HFFc6 (cell line): ENCODE measurements at regions not wholly inside any gene's neighbourhood (a gene's known extent, or its start where the extent isn't known, plus 50 kb on each side); places are given as distances from the start of the nearest gene placed in this dataset.
"Not testable (repeated sequence)": the region's sequence is repeated elsewhere in the genome, so short reads cannot be mapped to it uniquely, and the experiment has no call there.

Experiments used
- DNase-seq: peaks from one replicate; pipeline ENCODE4 v3.0.0-alpha.2; 2018
- H3K27ac Mint-ChIP-seq: 2 replicates; pipeline ENCODE4 v1.8.0; 2020; ENCODE audit warnings: mild to moderate bottlenecking, mixed read lengths
- H3K27me3 Mint-ChIP-seq: 2 replicates; pipeline ENCODE4 v1.8.0; 2021; ENCODE audit warnings: mild to moderate bottlenecking, moderate library complexity, mixed read lengths; ENCODE audit not compliant: insufficient read depth
- H3K36me3 Mint-ChIP-seq: 2 replicates; pipeline ENCODE4 v1.8.0; 2021; ENCODE audit warnings: low read depth, mixed read lengths
- H3K4me1 Mint-ChIP-seq: 2 replicates; pipeline ENCODE4 v1.8.0; 2020; ENCODE audit warnings: low read depth, mixed read lengths
- H3K4me3 Mint-ChIP-seq: 2 replicates; pipeline ENCODE4 v1.8.0; 2020; ENCODE audit warnings: mild to moderate bottlenecking, moderate library complexity, mixed read lengths
- H3K9me3 Mint-ChIP-seq: 2 replicates; pipeline ENCODE4 v1.8.0; 2020; ENCODE audit warnings: mild to moderate bottlenecking, mixed read lengths
- TF ChIP-seq, protein P1 (sequence below): fragments of 200-600 bp; sonication (generic); IDR thresholded peaks from 2 replicates; pipeline ENCODE4 v1.5.0; 2021; ENCODE audit warnings: antibody characterized with exemption, mild to moderate bottlenecking

DNA sequence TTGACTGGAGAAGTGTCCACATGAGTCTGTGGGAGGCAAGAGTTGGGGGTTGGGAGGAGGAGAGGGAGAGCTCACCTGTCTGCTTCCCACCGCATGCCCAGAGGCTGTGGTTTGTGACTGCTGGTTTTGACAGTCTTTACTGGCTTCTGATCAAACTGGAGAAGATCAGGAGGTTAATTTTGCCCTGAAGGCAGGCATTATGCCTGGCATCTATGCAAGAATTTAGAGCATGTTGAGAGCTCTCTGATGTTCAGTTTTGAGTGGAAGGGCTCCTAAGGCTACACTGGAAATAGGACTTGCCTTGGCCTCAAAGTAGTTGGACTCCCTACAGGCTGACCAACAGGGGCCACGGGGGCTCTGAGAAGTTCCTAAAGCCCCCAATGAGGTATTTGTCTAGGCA is 101.6 kb downstream of the TLR5 start:
- DNase-seq, result peak; percentile 16
- no peak overlapping the region for H3K27ac Mint-ChIP-seq
- TF ChIP-seq, protein P1, sequence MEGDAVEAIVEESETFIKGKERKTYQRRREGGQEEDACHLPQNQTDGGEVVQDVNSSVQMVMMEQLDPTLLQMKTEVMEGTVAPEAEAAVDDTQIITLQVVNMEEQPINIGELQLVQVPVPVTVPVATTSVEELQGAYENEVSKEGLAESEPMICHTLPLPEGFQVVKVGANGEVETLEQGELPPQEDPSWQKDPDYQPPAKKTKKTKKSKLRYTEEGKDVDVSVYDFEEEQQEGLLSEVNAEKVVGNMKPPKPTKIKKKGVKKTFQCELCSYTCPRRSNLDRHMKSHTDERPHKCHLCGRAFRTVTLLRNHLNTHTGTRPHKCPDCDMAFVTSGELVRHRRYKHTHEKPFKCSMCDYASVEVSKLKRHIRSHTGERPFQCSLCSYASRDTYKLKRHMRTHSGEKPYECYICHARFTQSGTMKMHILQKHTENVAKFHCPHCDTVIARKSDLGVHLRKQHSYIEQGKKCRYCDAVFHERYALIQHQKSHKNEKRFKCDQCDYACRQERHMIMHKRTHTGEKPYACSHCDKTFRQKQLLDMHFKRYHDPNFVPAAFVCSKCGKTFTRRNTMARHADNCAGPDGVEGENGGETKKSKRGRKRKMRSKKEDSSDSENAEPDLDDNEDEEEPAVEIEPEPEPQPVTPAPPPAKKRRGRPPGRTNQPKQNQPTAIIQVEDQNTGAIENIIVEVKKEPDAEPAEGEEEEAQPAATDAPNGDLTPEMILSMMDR, result no peak
- H3K27me3 Mint-ChIP-seq, result peaks cover 57% of the 10 kb centered on the region
- no peak overlapping the region for H3K4me3 Mint-ChIP-seq
- H3K4me1 Mint-ChIP-seq, result no peaks in the 10 kb centered on the region; the same call in 1 of the 2 replicates
- peaks cover 6% of the 10 kb centered on the region; the same call in 1 of the 2 replicates for H3K36me3 Mint-ChIP-seq
- H3K9me3 Mint-ChIP-seq, result peaks cover 15% of the 10 kb centered on the region; the same call in 1 of the 2 replicates

DNA sequence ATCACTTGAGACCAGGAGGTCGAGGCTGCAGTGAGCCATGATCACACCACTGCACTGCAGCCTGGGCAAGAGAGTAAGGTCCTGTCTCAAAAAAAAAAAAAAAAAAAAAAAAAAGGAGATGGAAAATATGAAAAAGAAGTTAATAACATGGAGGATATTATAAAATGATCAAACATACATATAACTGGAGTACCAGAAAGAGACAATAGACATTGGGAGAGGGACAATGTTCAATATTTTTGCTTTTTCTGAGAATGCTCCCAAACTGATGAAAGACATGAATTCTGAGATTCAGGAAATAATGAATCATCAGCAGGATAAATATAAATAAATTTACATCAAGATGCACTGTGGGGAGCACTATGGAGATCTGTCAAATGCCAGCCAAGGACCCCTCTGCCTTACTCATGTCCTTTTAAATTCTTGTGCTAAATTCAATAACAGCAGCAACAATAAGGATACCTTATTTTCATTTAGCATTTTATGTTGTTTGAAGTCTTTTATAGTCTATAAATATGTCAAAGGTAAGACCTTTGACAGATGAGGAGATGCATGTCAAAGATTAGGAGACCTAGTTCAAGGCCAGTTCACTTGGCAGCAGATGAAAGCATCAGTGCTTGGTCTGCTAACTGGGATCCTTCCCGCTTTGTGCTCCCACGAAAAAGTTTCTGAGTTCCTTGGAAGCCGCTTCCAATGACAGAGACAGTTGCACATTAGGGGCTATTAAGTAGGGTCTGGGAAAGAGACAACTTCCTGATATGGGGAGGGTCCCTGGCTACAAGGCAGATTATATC is 97.7 kb downstream of the TLR5 start:
- H3K27me3 Mint-ChIP-seq, result peaks cover 46% of the 10 kb centered on the region
- H3K36me3 Mint-ChIP-seq, result peaks cover 10% of the 10 kb centered on the region; the same call in 1 of the 2 replicates
- DNase-seq, result no peak
- peaks cover 19% of the 10 kb centered on the region for H3K9me3 Mint-ChIP-seq
- H3K4me1 Mint-ChIP-seq, result no peaks in the 10 kb centered on the region; the same call in 1 of the 2 replicates
- H3K27ac Mint-ChIP-seq, result no peak overlapping the region
- no peak overlapping the region for H3K4me3 Mint-ChIP-seq
- TF ChIP-seq, protein P1, result no peak

DNA sequence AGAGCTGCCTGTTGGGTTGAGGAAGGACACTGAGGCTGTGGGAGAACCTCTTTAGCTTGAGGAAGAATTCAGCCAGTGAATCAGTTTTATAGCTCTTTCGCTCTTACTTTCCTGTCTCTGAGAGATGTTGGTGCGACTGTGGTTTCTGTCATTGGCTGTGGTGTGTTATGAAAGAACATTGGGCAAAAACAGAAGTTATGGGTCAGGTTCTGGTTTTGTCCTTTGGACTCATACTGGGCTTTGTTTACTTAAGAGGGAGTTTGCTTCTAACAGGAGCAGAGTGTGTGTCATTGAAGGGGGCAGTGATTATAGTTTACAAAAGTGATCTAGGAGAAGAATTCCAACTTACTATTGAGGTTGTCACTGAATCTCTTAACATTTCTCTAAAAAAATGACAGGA is 97.0 kb downstream of the TLR5 start:
- Mint-ChIP-seq H3K4me3 (no peak overlapping the region), H3K36me3 (peaks cover 10% of the 10 kb centered on the region; the same call in 1 of the 2 replicates), H3K27me3 (peaks cover 39% of the 10 kb centered on the region), H3K27ac (no peak overlapping the region), H3K9me3 (peaks cover 19% of the 10 kb centered on the region), H3K4me1 (no peaks in the 10 kb centered on the region; the same call in 1 of the 2 replicates)
- TF ChIP-seq, protein P1, result no peak
- no peak for DNase-seq

DNA sequence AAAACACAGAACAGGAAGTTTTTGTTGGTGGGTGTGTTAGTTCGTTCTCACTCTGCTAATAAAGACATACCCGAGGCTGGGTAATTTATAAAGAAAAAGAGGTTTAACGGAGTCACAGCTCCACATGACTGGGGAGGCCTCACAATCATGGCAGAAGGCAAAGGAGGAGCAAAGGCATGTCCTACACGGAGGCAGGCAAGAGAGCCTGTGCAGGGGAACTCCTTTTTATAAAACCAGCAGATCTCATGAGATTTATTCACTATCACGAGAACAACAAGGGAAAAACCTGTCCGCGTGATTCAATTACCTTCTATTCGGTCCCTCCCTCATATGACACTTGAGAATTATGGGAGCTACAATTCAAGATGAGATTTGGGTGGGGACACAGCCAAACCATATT is 96.6 kb downstream of the TLR5 start:
- DNase-seq, H3K27ac Mint-ChIP-seq, H3K4me1 Mint-ChIP-seq, H3K4me3 Mint-ChIP-seq: not testable (repeated sequence)
- peaks cover 19% of the 10 kb centered on the region for H3K9me3 Mint-ChIP-seq
- H3K36me3 Mint-ChIP-seq, result peaks cover 10% of the 10 kb centered on the region; the same call in 1 of the 2 replicates
- peaks cover 36% of the 10 kb centered on the region for H3K27me3 Mint-ChIP-seq

DNA sequence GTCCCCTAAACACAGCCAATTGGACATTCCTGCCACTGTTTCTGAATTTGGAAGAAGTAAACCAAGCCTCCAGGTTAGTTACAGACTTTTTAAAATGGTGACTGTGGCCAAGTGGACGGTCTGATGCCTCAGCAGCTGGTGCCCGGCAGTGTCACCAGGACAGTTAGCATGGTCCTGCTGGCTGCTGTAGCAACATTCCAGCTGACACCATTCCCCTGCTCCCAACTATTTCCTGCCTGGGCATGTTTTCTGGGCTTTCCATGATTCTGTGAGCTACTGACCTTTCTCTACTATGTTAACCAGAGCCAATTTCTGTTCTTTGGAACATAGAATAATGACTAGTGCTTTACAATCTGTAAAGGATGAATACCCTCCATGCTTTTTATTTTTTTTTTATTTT is 95.0 kb downstream of the TLR5 start:
- TF ChIP-seq, protein P1, result no peak
- H3K27ac Mint-ChIP-seq, result no peak overlapping the region
- no peak overlapping the region for H3K4me3 Mint-ChIP-seq
- peaks cover 10% of the 10 kb centered on the region; the same call in 1 of the 2 replicates for H3K36me3 Mint-ChIP-seq
- no peaks in the 10 kb centered on the region; the same call in 1 of the 2 replicates for H3K4me1 Mint-ChIP-seq
- no peak for DNase-seq
- peaks cover 38% of the 10 kb centered on the region for H3K27me3 Mint-ChIP-seq
- H3K9me3 Mint-ChIP-seq, result peaks cover 19% of the 10 kb centered on the region

DNA sequence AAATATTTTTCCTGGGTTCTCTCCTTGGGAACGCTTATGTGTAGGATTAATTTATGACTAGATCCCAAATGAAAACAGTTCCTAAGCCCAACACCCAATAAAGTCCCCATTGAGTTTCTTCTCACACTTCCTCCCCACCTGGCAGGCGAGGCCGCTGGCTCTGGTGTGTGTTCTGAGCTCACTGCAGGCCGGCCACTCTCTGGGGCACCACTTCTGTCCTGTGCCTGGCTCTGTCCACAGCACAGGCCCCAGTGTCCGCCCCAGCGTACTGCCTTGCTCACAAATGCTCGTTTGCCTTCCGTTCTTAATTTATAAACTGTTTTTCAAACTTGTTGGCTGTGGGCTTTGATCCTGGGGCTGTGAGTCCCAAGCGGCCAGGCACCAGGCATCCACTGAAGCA is 90.6 kb downstream of the TLR5 start:
- Mint-ChIP-seq H3K9me3 (no peaks in the 10 kb centered on the region; the same call in 1 of the 2 replicates), H3K4me1 (no peaks in the 10 kb centered on the region), H3K36me3 (no peaks in the 10 kb centered on the region), H3K4me3 (no peak overlapping the region), H3K27ac (no peak overlapping the region), H3K27me3 (peaks cover 26% of the 10 kb centered on the region)
- TF ChIP-seq, protein P1, result no peak
- no peak for DNase-seq
